Loucy (cell line): ENCODE measurements at regions not wholly inside any gene's neighbourhood (a gene's known extent, or its start where the extent isn't known, plus 50 kb on each side); places are given as distances from the start of the nearest gene placed in this dataset.
"Not testable (repeated sequence)": the region's sequence is repeated elsewhere in the genome, so short reads cannot be mapped to it uniquely, and the experiment has no call there.

Experiments
- H2AFZ ChIP-seq: fragments of 200-600 bp; sonication (generic); 2 replicates; pipeline ENCODE4 v1.6.0; 2016; ENCODE audit warnings: antibody characterized with exemption, mild to moderate bottlenecking, low read length, moderate library complexity
- H3F3A ChIP-seq: fragments of 200-600 bp; 2 replicates; pipeline ENCODE4 v1.6.0; 2016; ENCODE audit warnings: antibody characterized with exemption, low read depth, mild to moderate bottlenecking
- H3K27me3 ChIP-seq: fragments of 200-600 bp; sonication (generic); 2 replicates; pipeline ENCODE4 v1.6.1; 2014; ENCODE audit warnings: low read length, mild to moderate bottlenecking; ENCODE audit not compliant: insufficient read depth, poor library complexity, severe bottlenecking
- H3K36me3 ChIP-seq: fragments of 200-600 bp; sonication (generic); 2 replicates; pipeline ENCODE4 v1.6.1; 2016; ENCODE audit warnings: low read length; ENCODE audit not compliant: insufficient read depth
- H3K4me1 ChIP-seq: fragments of 200-600 bp; sonication (generic); 2 replicates; pipeline ENCODE4 v1.5.1; 2014; ENCODE audit warnings: low read length, mild to moderate bottlenecking; ENCODE audit not compliant: insufficient read depth, poor library complexity, severe bottlenecking
- H3K4me2 ChIP-seq: fragments of 200-600 bp; sonication (generic); 2 replicates; pipeline ENCODE4 v1.6.0; 2014; ENCODE audit warnings: antibody characterized with exemption, low read length, low read depth, mild to moderate bottlenecking; ENCODE audit not compliant: poor library complexity, severe bottlenecking
- H3K4me3 ChIP-seq: fragments of 200-600 bp; sonication (generic); 2 replicates; pipeline ENCODE4 v1.5.1; 2014; ENCODE audit warnings: low read length, mild to moderate bottlenecking, mixed read lengths; ENCODE audit not compliant: poor library complexity, severe bottlenecking
- H3K79me2 ChIP-seq: fragments of 200-600 bp; sonication (generic); 2 replicates; pipeline ENCODE4 v1.6.1; 2014; ENCODE audit warnings: low read length; ENCODE audit not compliant: insufficient read depth
- H3K9ac ChIP-seq: fragments of 200-600 bp; sonication (generic); 2 replicates; pipeline ENCODE4 v1.6.0; 2014; ENCODE audit warnings: mild to moderate bottlenecking, low read depth, low read length, moderate library complexity; ENCODE audit not compliant: poor library complexity, severe bottlenecking
- H3K9me2 ChIP-seq: fragments of 200-600 bp; sonication (generic); replicated peaks from 2 replicates; pipeline ENCODE4 v1.6.1; 2016; ENCODE audit warnings: low read depth, low read length, mixed read lengths
- H3K9me3 ChIP-seq: fragments of 200-600 bp; sonication (generic); 2 replicates; pipeline ENCODE4 v1.6.1; 2014; ENCODE audit warnings: mild to moderate bottlenecking, antibody characterized with exemption, low read length, low read depth; ENCODE audit not compliant: insufficient read depth
- H4K20me1 ChIP-seq: fragments of 200-600 bp; sonication (generic); 2 replicates; pipeline ENCODE4 v1.6.0; 2014; ENCODE audit warnings: antibody characterized with exemption, low read length, mild to moderate bottlenecking; ENCODE audit not compliant: insufficient read depth, poor library complexity, severe bottlenecking
- CTCF ChIP-seq: fragments of 200-600 bp; sonication (generic); conservative IDR thresholded peaks from 2 replicates; pipeline ENCODE4 v1.5.1; 2014; ENCODE audit warnings: mild to moderate bottlenecking, antibody characterized with exemption, low read length
- EZH2phosphoT487 ChIP-seq: fragments of 200-600 bp; IDR thresholded peaks from 2 replicates; pipeline ENCODE4 v1.6.1; 2018; ENCODE audit warnings: antibody characterized with exemption, mild to moderate bottlenecking, moderate library complexity, borderline replicate concordance

- Histone ChIP-seq H3K79me2 (no peaks in the 10 kb centered on the region), H3K4me2 (no peak overlapping the region), H3K4me1 (no peaks in the 10 kb centered on the region), H3K9me2 (no peaks in the 10 kb centered on the region), H3K27me3 (no peaks in the 10 kb centered on the region), H2AFZ (no peak overlapping the region), H3K4me3 (no peak overlapping the region), H4K20me1 (no peaks in the 10 kb centered on the region), H3F3A (no peaks in the 10 kb centered on the region), H3K9me3 (no peaks in the 10 kb centered on the region), H3K9ac (no peak overlapping the region), H3K36me3 (no peaks in the 10 kb centered on the region)
- TF ChIP-seq CTCF = no peak
Observed at GRCh38 chr6:27043244-27043643, 204.3 kb upstream of the PRSS16 start.

- H3K27me3 ChIP-seq, H3K36me3 ChIP-seq, H3K4me2 ChIP-seq, H4K20me1 ChIP-seq, H3K4me3 ChIP-seq, H3K9ac ChIP-seq, H3F3A ChIP-seq, H3K79me2 ChIP-seq, H3K4me1 ChIP-seq, H2AFZ ChIP-seq, H3K9me3 ChIP-seq, H3K9me2 ChIP-seq: not testable (repeated sequence)
Observed at GRCh38 chr6:27045131-27045530, 202.4 kb upstream of the PRSS16 start.

GRCh38 chr6:27047725-27048124 is 199.8 kb upstream of the PRSS16 start:
- H3K79me2 ChIP-seq, H3K9me3 ChIP-seq, H3K27me3 ChIP-seq, H4K20me1 ChIP-seq, H2AFZ ChIP-seq, H3K9me2 ChIP-seq, H3K4me2 ChIP-seq, H3K36me3 ChIP-seq, H3F3A ChIP-seq, H3K9ac ChIP-seq, H3K4me1 ChIP-seq, H3K4me3 ChIP-seq: not testable (repeated sequence)

- Histone ChIP-seq H3K79me2 (no peaks in the 10 kb centered on the region), H3K9me2 (no peaks in the 10 kb centered on the region), H3K9me3 (no peaks in the 10 kb centered on the region), H3K4me3 (no peak overlapping the region), H4K20me1 (no peaks in the 10 kb centered on the region), H3K27me3 (no peaks in the 10 kb centered on the region), H3K9ac (no peak overlapping the region), H2AFZ (no peak overlapping the region), H3K4me2 (no peak overlapping the region), H3K36me3 (no peaks in the 10 kb centered on the region), H3K4me1 (no peaks in the 10 kb centered on the region), H3F3A (no peaks in the 10 kb centered on the region)
- TF ChIP-seq EZH2phosphoT487 (no peak), CTCF (no peak)
Observed at GRCh38 chr6:27049863-27050781, 197.4 kb upstream of the PRSS16 start.

GRCh38 chr6:27052082-27052730 is 195.3 kb upstream of the PRSS16 start:
- not testable (repeated sequence) for H3K4me3 ChIP-seq, H3K79me2 ChIP-seq

More at GRCh38 chr6:27052082-27052730, 195.3 kb upstream of the PRSS16 start:
- H3K27me3 ChIP-seq, H3F3A ChIP-seq, H3K4me2 ChIP-seq, H2AFZ ChIP-seq, H3K36me3 ChIP-seq, H3K4me1 ChIP-seq, H3K9ac ChIP-seq, H3K9me3 ChIP-seq, H3K9me2 ChIP-seq, H4K20me1 ChIP-seq: not testable (repeated sequence)
